ENCODE measurements at regions not wholly inside any gene's neighbourhood (a gene's known extent, or its start where the extent isn't known, plus 50 kb on each side); places are given as distances from the start of the nearest gene placed in this dataset.
"Not testable (repeated sequence)": the region's sequence is repeated elsewhere in the genome, so short reads cannot be mapped to it uniquely, and the experiment has no call there.

GRCh38 chr3:198096015-198096414, 136.0 kb downstream of the LMLN start:
- Histone ChIP-seq H3K27ac (no peak overlapping the region), H3K36me3 (replicated peaks in 1 of 2; ENCODE audit: insufficient read depth in 1 of 2, low read depth in 2 of 2) (no peaks in the 10 kb centered on the region), H3K4me3 (no peak overlapping the region), H3K9me3 (no peaks in the 10 kb centered on the region), H3K27me3 (peaks cover 0 to 6% of the 10 kb centered on the region in 2 donors), H3K4me1 (no peaks in the 10 kb centered on the region)
- no peak for DNase-seq
- no peak for ATAC-seq
- TF ChIP-seq POLR2A (IDR thresholded peaks at IDR 0.05), result no peak
- TF ChIP-seq CTCF (IDR thresholded peaks at IDR 0.05), result no peak
- intact Hi-C loops (cut with DNase I), result no loop called here

- H3K27ac ChIP-seq, result no peak overlapping the region
- no peaks in the 10 kb centered on the region for H3K4me1 ChIP-seq
- H3K27me3 ChIP-seq, result peaks cover 0 to 6% of the 10 kb centered on the region in 2 donors
- H3K36me3 ChIP-seq (replicated peaks in 1 of 2; ENCODE audit: insufficient read depth in 1 of 2, low read depth in 2 of 2), result no peaks in the 10 kb centered on the region
- ATAC-seq (no peak), DNase-seq (no peak)
- H3K4me3 ChIP-seq, result no peak overlapping the region
- intact Hi-C loops (cut with DNase I), result no loop called here
- TF ChIP-seq POLR2A (IDR thresholded peaks at IDR 0.05), result no peak
- TF ChIP-seq CTCF (IDR thresholded peaks at IDR 0.05), result no peak
- WGBS, 2 donors, result 51 to 53% methylated on average over 7 of the region's 7 CpGs
- H3K9me3 ChIP-seq, result no peaks in the 10 kb centered on the region
These were observed 137.0 kb downstream of the LMLN start for GRCh38 chr3:198097048-198097447.

- H3K27ac ChIP-seq; H3K4me1 ChIP-seq; H3K36me3 ChIP-seq (replicated peaks in 1 of 2; ENCODE audit: insufficient read depth in 1 of 2, low read depth in 2 of 2); H3K9me3 ChIP-seq; intact Hi-C loops (cut with DNase I); ATAC-seq; DNase-seq; H3K27me3 ChIP-seq; H3K4me3 ChIP-seq: not testable (repeated sequence)
- WGBS, 2 donors, result 63 to 72% methylated on average over 8 to 9 of the region's 9 CpGs
These were observed 138.7 kb downstream of the LMLN start for GRCh38 chr3:198098661-198099081.

- WGBS, 2 donors, result 58 to 70% methylated on average over 4 to 6 of the region's 10 CpGs
These were observed 143.1 kb downstream of the LMLN start for GRCh38 chr3:198103070-198103469.

GRCh38 chr3:198106265-198106664, 146.2 kb downstream of the LMLN start:
- no peaks in the 10 kb centered on the region for H3K9me3 ChIP-seq
- H3K4me3 ChIP-seq, result no peak overlapping the region
- ATAC-seq, result no peak
- no peaks in the 10 kb centered on the region for H3K27me3 ChIP-seq
- WGBS, 2 donors, result 77 to 82% methylated on average over 4 of the region's 4 CpGs
- no peaks in the 10 kb centered on the region for H3K36me3 ChIP-seq (replicated peaks in 1 of 2; ENCODE audit: insufficient read depth in 1 of 2, low read depth in 2 of 2)
- TF ChIP-seq CTCF (IDR thresholded peaks at IDR 0.05), result no peak
- no peak for TF ChIP-seq POLR2A (IDR thresholded peaks at IDR 0.05)
- H3K27ac ChIP-seq, result no peak overlapping the region
- no peak for DNase-seq
- intact Hi-C loops (cut with DNase I), result no loop called here
- no peaks in the 10 kb centered on the region for H3K4me1 ChIP-seq

More at GRCh38 chr3:198103070-198103469, 143.1 kb downstream of the LMLN start:
- H3K27ac ChIP-seq; DNase-seq; H3K27me3 ChIP-seq; ATAC-seq; H3K9me3 ChIP-seq; H3K36me3 ChIP-seq (replicated peaks in 1 of 2; ENCODE audit: insufficient read depth in 1 of 2, low read depth in 2 of 2); H3K4me3 ChIP-seq; H3K4me1 ChIP-seq; intact Hi-C loops (cut with DNase I): not testable (repeated sequence)

- no peak overlapping the region for H3K4me3 ChIP-seq
- no peak overlapping the region for H3K27ac ChIP-seq
- H3K27me3 ChIP-seq, result peaks cover 0 to 1% of the 10 kb centered on the region in 2 donors
- no peak for ATAC-seq
- TF ChIP-seq POLR2A (IDR thresholded peaks at IDR 0.05), result no peak
- no peak for TF ChIP-seq CTCF (IDR thresholded peaks at IDR 0.05)
- H3K4me1 ChIP-seq, result no peaks in the 10 kb centered on the region
- WGBS, 2 donors, result 9% methylated on average over 5 to 6 of the region's 6 CpGs
- intact Hi-C loops (cut with DNase I), result no loop called here
- no peaks in the 10 kb centered on the region for H3K36me3 ChIP-seq (replicated peaks in 1 of 2; ENCODE audit: insufficient read depth in 1 of 2, low read depth in 2 of 2)
- peak in 1 of 4 donors; percentile 22 for DNase-seq
- no peaks in the 10 kb centered on the region for H3K9me3 ChIP-seq
These were observed 148.1 kb downstream of the LMLN start for GRCh38 chr3:198107840-198108734.

Data from body of pancreas (tissue), 4 donors.